Astrocyte of the spinal cord (primary cell): ENCODE measurements at regions not wholly inside any gene's neighbourhood (a gene's known extent, or its start where the extent isn't known, plus 50 kb on each side); places are given as distances from the start of the nearest gene placed in this dataset.

Experiments
- DNase-seq: peaks from one replicate; pipeline ENCODE4 v3.0.0; 2011; ENCODE audit warnings: low read depth, low spot score
- H3K4me3 ChIP-seq: 2 replicates; pipeline ENCODE4 v1.5.1; 2011; ENCODE audit warnings: low read depth, mild to moderate bottlenecking, low read length, moderate library complexity
- in situ Hi-C: cut with HindIII; loops from 2 replicates; pipeline ENCODE4 v1.10.0; 2017; ENCODE audit warnings: low sequenced_read_pairs
- TF ChIP-seq, protein P1 (sequence below): IDR thresholded peaks from 2 replicates; pipeline ENCODE4 v1.5.1; 2012; ENCODE audit warnings: low read depth, mild to moderate bottlenecking, low read length, inconsistent platforms

DNA sequence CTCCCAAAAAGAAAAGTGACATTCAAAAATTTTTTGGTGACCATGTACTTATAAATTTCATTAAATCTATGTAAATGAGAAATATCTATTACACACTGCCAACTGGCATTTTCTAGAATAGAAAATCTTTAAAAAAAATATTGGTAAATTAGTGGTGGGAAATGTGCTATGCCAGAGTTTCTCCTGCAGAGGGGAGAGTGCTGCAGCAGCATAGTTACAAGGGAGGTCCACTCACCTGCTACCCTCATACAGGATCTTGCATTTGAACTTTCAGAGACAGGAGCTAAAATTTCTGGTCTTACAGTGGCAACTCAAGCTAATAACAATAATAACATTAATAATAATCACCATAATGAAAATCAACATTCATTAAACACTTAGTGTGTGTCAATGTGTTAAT, 459.6 kb downstream of the NSUN3 start:
- TF ChIP-seq, protein P1, sequence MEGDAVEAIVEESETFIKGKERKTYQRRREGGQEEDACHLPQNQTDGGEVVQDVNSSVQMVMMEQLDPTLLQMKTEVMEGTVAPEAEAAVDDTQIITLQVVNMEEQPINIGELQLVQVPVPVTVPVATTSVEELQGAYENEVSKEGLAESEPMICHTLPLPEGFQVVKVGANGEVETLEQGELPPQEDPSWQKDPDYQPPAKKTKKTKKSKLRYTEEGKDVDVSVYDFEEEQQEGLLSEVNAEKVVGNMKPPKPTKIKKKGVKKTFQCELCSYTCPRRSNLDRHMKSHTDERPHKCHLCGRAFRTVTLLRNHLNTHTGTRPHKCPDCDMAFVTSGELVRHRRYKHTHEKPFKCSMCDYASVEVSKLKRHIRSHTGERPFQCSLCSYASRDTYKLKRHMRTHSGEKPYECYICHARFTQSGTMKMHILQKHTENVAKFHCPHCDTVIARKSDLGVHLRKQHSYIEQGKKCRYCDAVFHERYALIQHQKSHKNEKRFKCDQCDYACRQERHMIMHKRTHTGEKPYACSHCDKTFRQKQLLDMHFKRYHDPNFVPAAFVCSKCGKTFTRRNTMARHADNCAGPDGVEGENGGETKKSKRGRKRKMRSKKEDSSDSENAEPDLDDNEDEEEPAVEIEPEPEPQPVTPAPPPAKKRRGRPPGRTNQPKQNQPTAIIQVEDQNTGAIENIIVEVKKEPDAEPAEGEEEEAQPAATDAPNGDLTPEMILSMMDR = peak; percentile 37
- in situ Hi-C loops = no loop called here

DNA sequence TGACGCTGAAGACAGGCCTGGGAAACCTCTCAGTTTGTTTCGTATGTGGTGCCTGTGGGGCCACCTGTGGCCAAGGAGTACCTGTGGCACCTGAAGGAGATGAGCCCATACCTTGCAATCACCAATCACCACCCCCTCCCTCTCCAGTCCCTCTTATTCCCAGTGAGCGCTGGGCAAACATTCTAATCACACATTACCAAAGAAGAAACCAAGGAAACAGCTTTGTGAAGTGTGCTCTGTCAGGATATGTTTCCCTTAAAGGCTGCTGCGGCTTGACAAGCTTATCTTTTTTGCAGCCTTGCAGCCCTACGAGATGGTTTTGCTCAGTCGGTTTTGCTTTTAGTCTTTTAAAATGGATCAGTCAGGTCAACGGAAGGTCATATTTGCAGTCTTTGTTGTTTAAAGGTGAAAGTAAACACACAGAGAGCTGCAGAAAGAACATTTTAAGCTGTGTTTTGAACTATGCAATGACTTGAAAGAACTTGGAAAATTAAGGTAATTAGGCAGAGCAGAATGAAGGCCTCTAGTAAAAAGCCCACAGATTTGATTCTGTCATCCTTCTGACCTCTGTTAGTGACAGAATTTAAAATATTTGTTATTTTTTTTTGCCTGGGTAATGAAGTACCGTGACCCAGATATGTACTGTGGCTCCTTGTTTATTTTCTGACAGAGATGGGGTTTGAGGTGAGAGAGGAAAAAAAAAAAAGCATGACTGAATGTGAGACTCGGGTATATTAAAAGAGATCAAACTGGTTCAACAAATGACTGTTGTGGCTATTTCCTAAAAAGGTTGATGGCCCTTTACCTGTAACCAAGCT, 461.4 kb downstream of the NSUN3 start:
- DNase-seq = no peak
- in situ Hi-C loops = no loop called here
- no peak overlapping the region for H3K4me3 ChIP-seq
- TF ChIP-seq, protein P1 = no peak

More for the DNA sequence above, 459.6 kb downstream of the NSUN3 start:
- no peak overlapping the region for H3K4me3 ChIP-seq
- no peak for DNase-seq

DNA sequence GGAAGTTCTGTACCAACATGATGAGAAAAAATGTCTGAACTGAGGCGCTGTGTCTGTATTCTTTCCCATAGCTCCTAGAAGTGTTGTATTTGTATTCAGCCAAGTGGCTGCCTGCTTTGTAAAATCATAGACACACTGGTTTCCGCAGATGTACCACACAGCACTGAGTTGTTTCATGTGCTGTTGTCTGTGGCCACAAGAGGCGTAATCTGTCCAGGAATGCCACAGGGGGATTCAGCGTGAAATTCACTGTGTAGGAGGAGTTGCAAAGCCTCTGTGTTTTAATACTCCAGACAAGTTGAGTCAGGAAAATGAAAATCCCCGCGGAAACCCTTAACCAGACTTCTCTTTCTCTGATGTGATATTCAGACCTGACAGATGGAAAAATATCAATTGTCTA, 462.2 kb downstream of the NSUN3 start:
- TF ChIP-seq, protein P1 = peak; percentile 33
- in situ Hi-C loops = no loop called here
- DNase-seq = no peak
- no peak overlapping the region for H3K4me3 ChIP-seq

DNA sequence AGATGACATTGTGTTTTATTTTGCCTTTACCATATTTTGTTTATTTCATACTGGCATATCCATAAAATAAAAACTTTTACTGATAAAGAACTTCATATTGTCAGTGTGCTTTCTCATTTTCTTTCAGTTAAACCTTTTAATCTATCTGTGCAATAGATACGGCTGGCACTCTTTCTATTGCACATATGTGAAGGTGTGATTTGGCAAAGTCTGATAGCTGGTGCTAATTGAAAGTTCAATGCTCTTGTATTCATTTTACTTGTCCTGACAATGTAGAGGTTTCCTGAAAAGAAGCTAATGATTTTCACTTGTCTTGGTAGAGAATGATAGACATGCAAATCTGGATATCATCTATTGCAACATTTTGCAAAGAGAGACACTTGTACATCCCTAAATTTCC, 467.0 kb downstream of the NSUN3 start:
- no peak for DNase-seq
- TF ChIP-seq, protein P1 = no peak
- H3K4me3 ChIP-seq = no peak overlapping the region
- in situ Hi-C loops = no loop called here

DNA sequence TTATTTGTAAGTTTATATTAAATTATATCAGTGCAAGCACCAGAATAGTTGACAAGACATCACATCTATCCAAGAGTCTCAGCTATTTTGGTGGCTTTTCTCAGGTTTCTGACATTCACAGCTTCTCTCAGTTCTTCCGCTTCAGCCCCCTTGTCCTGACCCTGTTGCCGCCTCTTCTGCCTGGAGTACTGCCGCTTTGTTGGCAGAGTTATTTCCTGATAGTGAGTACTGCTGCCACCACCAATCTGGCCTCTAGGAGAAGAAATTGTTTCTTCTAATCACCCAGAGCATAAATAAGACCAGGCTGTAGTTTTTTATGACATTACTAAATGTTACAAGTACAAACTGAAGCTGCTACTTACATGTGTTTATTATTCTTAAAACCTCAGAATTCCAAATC, 470.1 kb downstream of the NSUN3 start:
- DNase-seq = no peak
- TF ChIP-seq, protein P1 = no peak
- no peak overlapping the region for H3K4me3 ChIP-seq
- in situ Hi-C loops = no loop called here

DNA sequence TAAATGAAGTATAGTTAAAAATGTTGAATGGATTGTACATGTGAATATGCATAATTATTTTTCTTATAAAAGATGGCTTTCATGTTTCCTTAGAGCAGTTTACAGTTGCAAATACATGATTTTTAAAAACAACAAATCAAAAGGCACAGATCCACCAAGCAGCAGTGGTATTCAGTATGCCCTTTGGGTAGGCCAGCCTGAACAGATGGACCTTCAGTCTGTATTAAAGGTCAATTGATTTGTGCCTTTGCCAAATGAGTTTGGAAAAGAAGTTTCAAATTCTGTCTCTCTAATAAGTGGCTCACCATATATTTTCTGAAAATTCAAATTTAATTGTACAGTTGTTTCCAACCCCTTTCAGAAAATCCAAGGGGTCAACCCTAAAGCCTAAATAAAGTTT, 477.1 kb downstream of the NSUN3 start:
- in situ Hi-C loops = no loop called here
- TF ChIP-seq, protein P1 = no peak
- DNase-seq = no peak
- H3K4me3 ChIP-seq = no peak overlapping the region
